Renal cortical epithelial cell (primary cell): ENCODE measurements at regions not wholly inside any gene's neighbourhood (a gene's known extent, or its start where the extent isn't known, plus 50 kb on each side); places are given as distances from the start of the nearest gene placed in this dataset.
"Not testable (repeated sequence)": the region's sequence is repeated elsewhere in the genome, so short reads cannot be mapped to it uniquely, and the experiment has no call there.

Experiments used
- DNase-seq: peaks from one replicate; pipeline ENCODE4 v3.0.0-alpha.2; 2011; ENCODE audit warnings: low read depth

GRCh38 chr7:69309601-69310000 lies 288.7 kb upstream of the AUTS2 start:
- DNase-seq, result no peak

- no peak for DNase-seq
Measured at GRCh38 chr7:69311489-69311888, 286.8 kb upstream of the AUTS2 start.

- not testable (repeated sequence) for DNase-seq
Measured at GRCh38 chr7:69313852-69314251, 284.4 kb upstream of the AUTS2 start.

GRCh38 chr7:69318794-69319193 lies 279.5 kb upstream of the AUTS2 start:
- DNase-seq, result no peak

- DNase-seq, result no peak
Measured at GRCh38 chr7:69328516-69328915, 269.8 kb upstream of the AUTS2 start.

GRCh38 chr7:69334701-69335100 lies 263.6 kb upstream of the AUTS2 start:
- no peak for DNase-seq

GRCh38 chr7:69335331-69335730 lies 262.9 kb upstream of the AUTS2 start:
- no peak for DNase-seq

- DNase-seq, result no peak
Measured at GRCh38 chr7:69336976-69337375, 261.3 kb upstream of the AUTS2 start.

GRCh38 chr7:69338144-69338543 lies 260.1 kb upstream of the AUTS2 start:
- no peak for DNase-seq

- DNase-seq, result no peak
Measured at GRCh38 chr7:69341288-69341687, 257.0 kb upstream of the AUTS2 start.

- no peak for DNase-seq
Measured at GRCh38 chr7:69342154-69342884, 256.0 kb upstream of the AUTS2 start.

GRCh38 chr7:69349291-69349690 lies 249.0 kb upstream of the AUTS2 start:
- no peak for DNase-seq

GRCh38 chr7:69358163-69358821 lies 240.0 kb upstream of the AUTS2 start:
- DNase-seq, result no peak

GRCh38 chr7:69359003-69359700 lies 239.1 kb upstream of the AUTS2 start:
- DNase-seq, result no peak

GRCh38 chr7:69360913-69361312 lies 237.4 kb upstream of the AUTS2 start:
- DNase-seq, result no peak

GRCh38 chr7:69363136-69363535 lies 235.1 kb upstream of the AUTS2 start:
- no peak for DNase-seq

GRCh38 chr7:69364813-69365643 lies 233.2 kb upstream of the AUTS2 start:
- no peak for DNase-seq

- no peak for DNase-seq
Measured at GRCh38 chr7:69365651-69366192, 232.6 kb upstream of the AUTS2 start.

- DNase-seq, result no peak
Measured at GRCh38 chr7:69367780-69368179, 230.5 kb upstream of the AUTS2 start.

GRCh38 chr7:69373171-69374043 lies 224.9 kb upstream of the AUTS2 start:
- DNase-seq, result no peak

GRCh38 chr7:69374044-69374425 lies 224.2 kb upstream of the AUTS2 start:
- DNase-seq, result no peak
